SK-MEL-5 (cell line): ENCODE measurements at regions not wholly inside any gene's neighbourhood (a gene's known extent, or its start where the extent isn't known, plus 50 kb on each side); places are given as distances from the start of the nearest gene placed in this dataset.

Experiments used
- DNase-seq: peaks from one replicate; pipeline ENCODE4 v3.0.0-alpha.2; 2016; ENCODE audit warnings: low read depth, low spot score
- in situ Hi-C: cut with HindIII; loops from 2 replicates; pipeline ENCODE4 v1.10.0; 2016; ENCODE audit warnings: low sequenced_read_pairs, high pct_unique_total_duplicates, low pct_unique_long_range_greater_than_20kb

DNA sequence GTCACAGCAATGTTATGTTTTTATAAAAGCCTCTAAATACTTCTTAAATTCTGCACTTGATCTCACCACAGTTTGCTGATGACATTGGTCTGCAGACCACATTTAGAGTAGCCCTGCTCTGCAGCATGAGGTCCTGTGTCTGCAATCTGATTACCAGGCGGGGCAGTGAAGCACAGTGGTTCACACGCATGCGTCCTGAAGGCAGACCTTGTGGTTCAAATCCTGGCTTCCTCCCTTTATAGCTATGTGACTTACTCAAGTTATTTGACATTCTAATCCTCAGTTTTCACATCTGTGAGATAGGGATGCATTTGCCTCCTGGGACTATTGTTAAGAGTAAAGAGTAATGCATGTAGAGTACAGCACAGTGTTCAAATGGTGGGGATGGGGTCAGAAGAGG lies 50.3 kb downstream of the BMAL2 start:
- no peak for DNase-seq
- in situ Hi-C loops: no loop called here

DNA sequence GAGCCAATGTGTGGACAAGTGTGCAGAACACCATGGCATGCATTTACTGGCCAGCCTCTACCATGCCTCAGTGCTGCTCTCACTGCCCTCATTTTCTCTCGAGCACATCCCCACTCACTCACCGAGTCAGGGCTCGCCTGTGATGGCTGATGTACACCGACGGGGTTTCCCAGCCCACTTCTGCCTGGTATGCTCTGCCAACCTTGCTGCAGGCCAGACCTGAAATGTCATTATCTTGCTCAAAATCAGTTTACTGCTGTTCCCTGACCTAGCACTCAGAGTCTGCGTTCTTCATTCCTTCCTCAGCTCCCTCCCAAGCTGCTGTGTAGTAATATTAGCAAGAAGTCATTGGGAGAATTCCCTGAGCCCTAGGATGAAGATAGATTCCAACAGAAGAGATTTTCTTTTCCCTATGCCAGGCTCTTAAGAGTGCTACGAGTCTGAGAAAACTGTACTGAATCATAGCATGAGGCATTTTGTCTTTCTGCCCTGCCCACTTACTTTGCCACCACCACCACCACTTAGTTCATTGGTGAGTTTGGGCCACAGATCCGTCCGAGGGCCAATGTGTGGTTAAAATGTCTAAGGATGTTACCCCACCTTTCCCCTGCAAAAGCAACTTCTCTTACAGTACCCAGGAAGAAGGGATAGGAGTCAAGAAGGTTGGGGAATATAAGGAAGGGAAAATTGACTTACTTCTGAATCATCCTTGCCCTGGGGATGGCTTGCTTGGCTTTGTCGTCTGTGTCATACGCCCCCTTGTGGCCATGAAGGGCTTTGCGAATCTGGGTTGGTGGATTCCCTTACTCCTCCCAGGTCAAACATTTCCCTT lies 51.0 kb downstream of the BMAL2 start:
- in situ Hi-C loops: no loop called here
- peak; percentile 84 for DNase-seq

DNA sequence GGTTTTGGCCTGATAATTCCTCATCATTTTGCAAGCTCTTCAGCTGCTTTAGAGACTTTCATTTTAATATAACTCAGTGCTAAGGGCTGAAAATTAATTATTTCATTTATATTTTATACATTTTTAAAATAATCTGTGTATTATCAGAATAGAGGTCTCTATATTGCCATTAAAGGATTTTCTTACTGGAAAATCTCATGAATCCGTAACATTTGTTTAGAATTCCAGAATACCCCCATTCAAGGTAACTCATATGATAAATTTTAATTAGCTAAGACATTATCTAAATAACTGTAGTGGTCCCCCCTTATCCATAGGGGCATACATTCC lies 51.6 kb downstream of the BMAL2 start:
- DNase-seq: no peak
- in situ Hi-C loops: no loop called here

DNA sequence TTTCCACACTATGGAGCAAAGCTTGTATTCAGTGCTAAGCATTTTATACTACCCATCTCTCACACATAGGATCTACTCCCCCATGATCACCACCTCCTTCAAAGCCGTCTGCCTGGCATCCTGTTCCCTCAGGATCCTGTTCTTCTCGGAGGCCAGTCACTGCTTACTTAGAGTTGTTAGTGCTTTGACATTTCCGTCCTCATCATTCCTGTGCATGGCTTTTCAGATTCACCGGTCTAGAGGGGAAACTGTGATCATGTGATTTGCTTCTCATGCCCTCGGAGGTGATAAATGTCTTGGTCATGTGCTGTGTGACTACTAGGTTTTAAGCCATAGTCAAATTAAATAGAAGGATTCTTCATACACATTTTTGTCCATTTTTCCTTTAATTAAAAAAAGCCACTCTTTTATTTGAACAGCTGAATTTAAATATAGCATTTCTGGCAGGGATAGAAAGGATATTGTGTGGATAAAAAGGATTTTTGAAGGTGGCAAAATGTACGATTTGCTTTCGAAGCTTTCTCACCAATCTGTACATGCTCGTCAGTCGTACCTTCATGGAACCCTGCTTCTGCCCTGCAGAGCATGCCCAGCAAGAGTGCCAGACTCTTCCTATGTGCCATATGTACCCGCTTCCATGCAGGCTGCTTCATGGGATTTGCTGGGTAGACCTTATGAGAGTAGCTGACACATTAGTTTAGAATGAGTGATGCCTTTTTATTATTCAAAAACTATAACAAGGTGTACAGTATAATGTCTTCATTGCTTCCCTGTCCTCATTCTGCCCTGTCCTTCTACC lies 53.3 kb downstream of the BMAL2 start:
- in situ Hi-C loops: no loop called here
- DNase-seq: peak; percentile 13

DNA sequence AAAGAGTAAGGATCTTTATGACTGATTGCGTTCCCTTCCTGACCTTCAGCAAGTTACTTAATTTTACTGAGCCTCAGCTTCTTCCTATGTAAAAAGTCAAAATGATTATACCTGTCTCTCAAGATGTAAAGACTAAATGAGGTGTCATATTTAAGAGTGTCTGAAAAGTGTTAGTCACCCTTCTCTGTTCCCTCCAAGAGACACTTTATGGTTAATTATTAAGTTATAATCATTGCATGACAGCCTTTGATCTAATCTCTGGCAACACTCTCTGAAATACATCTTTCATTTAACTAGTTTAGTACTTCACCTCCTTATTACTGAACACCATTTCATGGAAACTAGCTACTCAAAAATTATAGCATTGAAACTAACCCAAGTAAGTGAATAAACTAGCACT lies 54.8 kb downstream of the BMAL2 start:
- DNase-seq: no peak
- in situ Hi-C loops: no loop called here

DNA sequence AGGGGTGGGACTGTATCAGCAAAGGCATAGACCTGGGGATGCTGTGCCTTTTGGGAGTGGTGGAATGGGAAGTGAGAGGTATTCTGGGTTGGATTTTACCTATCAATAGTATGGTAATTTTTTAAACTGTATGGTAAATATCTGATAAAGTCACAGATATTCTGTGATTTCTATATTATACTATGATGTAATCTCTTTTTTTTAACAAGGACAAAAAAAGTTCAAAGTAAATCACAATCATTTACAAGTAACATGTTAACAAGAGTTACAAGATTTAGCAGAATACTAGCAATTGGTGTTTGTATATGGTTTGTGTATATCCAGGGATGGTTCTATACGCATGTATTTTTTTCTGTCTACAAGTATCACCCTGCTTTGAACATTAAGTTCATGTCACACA lies 56.0 kb downstream of the BMAL2 start:
- in situ Hi-C loops: no loop called here
- no peak for DNase-seq

DNA sequence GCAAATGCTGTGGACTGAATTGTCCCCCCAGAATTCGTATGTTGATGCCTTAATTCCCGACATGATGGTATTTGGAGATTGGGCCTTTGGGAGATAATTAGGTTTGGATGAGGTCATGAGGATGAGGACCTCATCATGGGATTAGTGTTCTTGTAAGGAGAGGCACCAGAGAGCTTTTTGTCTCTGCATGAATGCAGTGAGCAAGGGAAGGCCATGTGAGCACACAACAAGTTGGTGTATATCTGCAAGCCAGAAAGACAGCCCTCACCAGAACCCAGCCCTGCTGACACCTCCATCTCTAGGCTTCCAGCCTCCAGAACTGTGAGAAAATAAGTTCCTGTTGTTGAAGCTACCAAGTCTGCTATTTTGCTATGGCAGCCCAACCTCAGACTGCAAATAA lies 51.9 kb upstream of the SMCO2 start:
- in situ Hi-C loops: no loop called here
- peak; percentile 59 for DNase-seq

DNA sequence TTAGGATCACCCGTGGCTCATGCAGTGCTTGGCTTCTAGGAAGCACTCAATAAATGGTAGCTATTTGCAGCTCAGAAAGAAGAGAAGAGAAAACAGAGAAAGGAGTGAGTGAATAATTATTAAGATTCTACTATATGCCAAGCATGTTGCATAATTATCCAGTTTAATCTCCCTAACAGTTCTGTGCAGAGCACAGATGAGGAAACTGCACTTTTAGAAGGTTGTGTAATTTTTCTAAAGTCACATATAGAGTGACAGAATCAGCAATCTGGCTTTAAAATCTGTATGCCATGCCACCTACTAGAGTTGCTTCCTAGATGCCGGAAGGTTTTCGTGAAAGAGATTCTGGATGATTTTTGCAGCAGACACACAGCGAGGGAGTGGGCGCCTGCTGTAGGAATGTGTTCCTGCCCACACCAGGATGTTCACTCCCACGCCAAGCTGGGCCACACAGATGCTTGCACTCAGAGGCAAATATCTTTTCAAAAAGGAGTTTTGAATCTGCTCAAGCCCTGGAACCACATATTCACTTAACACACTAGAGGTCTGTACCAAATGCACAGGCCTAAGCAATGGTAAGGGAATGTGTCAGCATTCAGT lies 50.2 kb upstream of the SMCO2 start:
- in situ Hi-C loops: no loop called here

More for the DNA sequence above, 50.2 kb upstream of the SMCO2 start:
- DNase-seq: no peak
